GM18499 (cell line): ENCODE measurements at regions not wholly inside any gene's neighbourhood (a gene's known extent, or its start where the extent isn't known, plus 50 kb on each side); places are given as distances from the start of the nearest gene placed in this dataset.
"Not testable (repeated sequence)": the region's sequence is repeated elsewhere in the genome, so short reads cannot be mapped to it uniquely, and the experiment has no call there.

ENCODE experiments used
- ATAC-seq: cut with Tn5 transposase; IDR thresholded peaks from one replicate; pipeline ENCODE4 v1.9.1; 2021; ENCODE audit warnings: moderate number of reproducible peaks; ENCODE audit not compliant: insufficient read depth, unreplicated experiment

- no peak for ATAC-seq
These were observed 63.7 kb upstream of the SYT4 start for GRCh38 chr18:43341014-43341413.

GRCh38 chr18:43350176-43350575 is 72.9 kb upstream of the SYT4 start:
- ATAC-seq, result no peak

GRCh38 chr18:43364535-43364934 is 87.2 kb upstream of the SYT4 start:
- ATAC-seq, result no peak

DNA sequence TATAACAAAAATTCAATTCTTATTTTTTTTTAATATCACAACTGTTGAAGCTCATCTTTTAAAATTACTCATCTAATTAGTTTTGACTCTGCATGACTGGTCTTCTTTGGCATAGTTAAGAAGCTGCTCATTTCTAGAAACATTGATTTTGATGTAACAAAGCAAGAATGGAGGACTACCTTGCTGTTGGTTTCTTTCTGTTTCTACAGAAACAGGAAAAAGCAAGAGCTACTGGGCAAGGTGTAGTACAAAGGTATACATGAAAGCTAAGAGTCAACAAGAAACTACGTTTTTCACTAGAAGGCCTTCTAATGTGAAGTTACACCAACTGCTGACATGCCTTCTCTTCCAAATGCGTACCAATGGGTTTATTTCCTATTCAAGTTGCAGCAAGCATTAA is 90.6 kb upstream of the SYT4 start:
- no peak for ATAC-seq

DNA sequence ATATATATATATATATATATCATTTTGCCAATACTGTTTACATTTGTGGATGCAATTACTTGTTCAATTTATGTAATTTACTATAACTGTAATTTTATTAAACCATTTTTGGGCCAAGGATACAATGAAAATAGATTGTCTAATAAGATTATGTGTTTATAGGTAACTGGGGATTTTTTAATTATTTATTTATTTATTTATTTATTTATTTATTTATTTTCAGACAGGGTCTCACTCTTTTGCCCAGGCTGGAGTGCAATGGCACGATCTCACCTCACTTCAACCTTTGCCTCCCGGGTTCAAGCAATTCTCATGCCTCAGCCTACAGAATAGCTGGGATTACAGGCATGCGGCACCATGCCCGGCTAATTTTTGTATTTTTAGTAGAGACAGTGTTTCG is 92.0 kb upstream of the SYT4 start:
- not testable (repeated sequence) for ATAC-seq

DNA sequence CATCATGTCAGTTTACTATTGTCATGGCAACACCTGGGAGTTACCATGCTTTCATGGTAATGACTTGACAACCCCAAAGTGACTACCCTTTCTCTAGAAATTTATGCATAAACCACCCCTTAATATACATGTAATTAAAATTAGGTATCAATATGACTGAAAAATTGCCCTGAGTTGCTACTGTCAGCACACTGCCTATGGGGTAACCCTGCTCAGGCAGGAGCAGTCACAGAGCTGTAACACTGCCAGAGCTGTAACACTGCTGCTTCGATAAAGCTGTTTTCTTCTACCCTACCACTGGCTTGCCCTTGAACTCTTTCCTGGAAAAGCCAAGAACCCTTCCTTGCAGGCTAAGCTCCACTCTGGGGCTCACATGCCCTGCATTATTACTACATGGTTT is 95.5 kb upstream of the SYT4 start:
- no peak for ATAC-seq

GRCh38 chr18:43380104-43380672 is 102.9 kb upstream of the SYT4 start:
- ATAC-seq, result no peak

DNA sequence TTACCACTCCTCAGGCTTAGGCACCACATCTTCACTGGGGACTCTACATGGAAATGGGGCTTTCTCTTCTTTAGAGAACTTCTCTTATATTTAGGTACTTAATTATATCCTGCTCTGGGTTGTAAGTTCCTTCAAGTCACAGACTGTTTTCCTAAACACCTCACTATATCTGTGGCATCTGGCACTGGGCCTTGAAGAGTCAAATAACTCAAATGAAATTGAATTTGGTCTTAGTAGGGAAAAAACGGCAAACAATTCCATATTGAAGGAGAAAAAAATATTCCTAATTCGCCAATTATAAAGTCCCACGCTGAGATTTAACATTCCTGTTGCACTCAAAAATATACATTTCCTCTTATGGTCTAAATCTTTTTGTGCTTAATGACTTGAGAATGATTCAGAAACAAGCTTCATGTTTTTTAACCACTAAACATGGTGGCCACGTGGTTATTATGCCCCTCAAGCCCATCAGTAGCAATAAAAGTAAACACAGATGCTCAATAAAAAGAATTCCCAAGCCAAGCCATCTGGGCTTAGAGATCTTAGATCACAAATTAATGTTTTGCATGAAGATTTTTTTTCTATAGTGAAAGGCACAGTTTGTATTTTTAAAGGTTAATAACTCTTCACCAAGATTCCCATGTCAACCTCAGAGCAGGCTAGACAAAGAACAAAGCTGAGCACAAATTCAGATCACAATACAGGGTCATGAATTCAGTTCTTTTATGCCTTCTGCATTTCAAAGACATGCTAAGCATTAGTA is 105.5 kb upstream of the SYT4 start:
- ATAC-seq, result no peak

GRCh38 chr18:43389163-43389562 is 111.9 kb upstream of the SYT4 start:
- ATAC-seq, result no peak

DNA sequence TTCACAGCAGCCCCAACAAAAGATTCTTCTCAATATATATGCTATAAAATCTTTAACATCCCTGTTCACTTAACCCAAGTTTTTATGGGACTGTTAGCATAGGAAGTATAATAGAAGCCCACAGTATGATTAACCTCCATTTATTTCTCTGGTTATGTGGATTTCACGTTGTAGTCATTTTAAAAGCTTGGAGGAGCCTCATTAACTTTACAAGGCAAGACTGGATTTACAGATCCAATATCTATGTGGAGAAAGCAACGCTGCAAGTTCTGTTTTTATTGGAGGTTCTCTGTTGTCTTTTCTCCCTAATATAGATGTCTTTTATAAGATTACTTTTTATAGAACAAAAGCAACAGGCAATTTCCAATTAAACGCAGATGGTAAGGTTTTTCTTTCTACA is 114.9 kb upstream of the SYT4 start:
- ATAC-seq, result no peak

DNA sequence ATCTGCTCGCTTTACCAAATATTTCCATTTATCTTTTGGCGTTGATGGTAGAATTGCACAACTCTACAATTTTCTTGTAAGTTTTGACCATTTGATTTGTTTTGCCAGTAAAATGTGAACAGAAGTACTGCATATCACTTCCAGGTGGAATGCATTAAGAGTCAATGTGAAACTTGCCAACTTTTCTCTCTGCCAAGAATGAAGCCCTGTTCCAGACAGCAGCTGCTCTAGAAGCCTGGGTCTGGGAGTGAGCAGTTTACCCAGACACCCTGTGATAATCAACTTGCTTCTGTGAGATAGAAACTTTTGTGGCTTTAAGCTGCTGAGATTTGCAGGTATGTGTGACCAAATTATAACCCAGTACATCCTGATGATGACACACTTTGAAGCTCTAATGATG is 115.9 kb upstream of the SYT4 start:
- ATAC-seq, result no peak

DNA sequence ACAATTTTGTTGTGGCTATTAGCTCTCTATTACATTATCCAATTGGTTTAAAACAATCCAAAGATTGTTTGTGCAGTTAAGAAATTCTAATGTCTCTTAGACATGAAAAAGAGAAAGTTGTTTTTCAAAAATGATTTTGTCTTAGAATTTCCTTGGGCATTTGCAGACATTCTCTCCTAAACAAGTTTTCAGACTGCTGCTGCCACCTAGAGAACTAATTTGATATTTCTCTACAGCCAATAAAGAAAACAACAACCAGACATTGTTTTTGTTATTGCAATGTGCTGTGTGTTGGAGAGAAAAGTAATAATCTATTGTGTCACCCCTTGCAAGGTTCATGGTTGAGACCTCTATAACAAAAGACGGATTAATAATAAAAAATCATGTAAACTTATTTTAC is 119.0 kb upstream of the SYT4 start:
- no peak for ATAC-seq

- no peak for ATAC-seq
These were observed 121.3 kb upstream of the SYT4 start for GRCh38 chr18:43398601-43399000.

DNA sequence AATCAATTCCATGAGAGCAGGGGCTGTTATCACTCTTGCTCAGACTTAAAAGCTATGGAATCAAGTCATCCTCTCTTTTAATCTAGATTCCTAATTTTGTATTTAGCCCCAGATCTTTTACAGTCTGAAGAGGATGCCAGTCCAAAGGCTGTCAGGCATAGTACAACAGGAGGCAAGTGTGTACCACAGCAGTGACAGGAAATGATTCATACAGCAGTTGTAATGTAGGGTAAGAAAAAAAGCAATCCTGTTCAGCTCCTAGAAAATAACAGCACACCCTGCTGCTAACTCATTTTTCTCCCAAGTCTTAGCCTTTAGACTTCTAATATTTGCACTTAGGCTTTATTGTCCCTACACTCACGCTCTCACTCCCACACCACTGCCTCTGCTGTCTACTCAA is 127.8 kb upstream of the SYT4 start:
- ATAC-seq, result no peak

- ATAC-seq, result no peak
These were observed 136.7 kb upstream of the SYT4 start for GRCh38 chr18:43414006-43414405.

DNA sequence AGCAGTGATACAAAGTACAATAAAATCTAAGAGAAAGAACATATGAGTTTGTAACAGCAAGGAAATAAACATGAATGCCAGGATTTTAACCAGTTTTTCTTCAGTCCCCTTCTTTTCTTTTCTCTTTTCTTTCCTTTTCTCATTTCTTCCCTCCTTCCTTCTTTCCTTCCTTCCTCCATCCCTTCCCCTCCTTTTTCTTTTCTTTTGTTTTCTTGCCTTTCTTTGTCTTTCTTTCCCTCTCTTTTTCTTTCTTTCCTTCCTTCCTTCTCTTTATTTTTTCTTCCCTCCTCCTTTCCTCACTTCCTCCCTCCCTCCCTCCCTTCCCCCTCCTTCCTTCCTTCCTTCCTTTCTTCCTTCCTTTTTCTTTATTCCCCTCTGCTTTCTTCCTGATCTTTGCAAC is 142.8 kb upstream of the SYT4 start:
- no peak for ATAC-seq

- no peak for ATAC-seq
These were observed 143.7 kb upstream of the SYT4 start for GRCh38 chr18:43420950-43421349.

GRCh38 chr18:43422518-43422917 is 145.2 kb upstream of the SYT4 start:
- ATAC-seq, result no peak

DNA sequence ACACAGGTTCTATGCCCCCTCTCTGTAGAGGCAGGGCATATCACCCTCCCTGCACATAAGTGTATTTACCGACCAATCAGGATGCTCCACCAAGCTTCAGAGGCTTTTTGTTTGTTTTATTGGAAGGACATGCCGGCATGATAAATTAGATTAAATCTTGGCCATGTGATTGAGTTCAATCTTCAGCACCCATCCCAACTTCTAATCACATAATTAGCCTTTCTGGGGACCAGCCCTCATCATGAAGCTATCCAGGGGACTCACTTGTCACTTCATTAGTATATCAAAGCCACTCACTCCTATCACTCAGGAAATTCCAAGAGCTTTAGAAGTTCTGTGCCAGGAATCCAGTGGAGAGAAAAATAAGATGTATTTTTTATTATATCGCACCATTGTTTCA is 158.6 kb upstream of the SYT4 start:
- ATAC-seq, result no peak

- no peak for ATAC-seq
These were observed 164.8 kb upstream of the SYT4 start for GRCh38 chr18:43442131-43442530.

- no peak for ATAC-seq
These were observed 165.3 kb upstream of the SYT4 start for GRCh38 chr18:43442571-43442970.

DNA sequence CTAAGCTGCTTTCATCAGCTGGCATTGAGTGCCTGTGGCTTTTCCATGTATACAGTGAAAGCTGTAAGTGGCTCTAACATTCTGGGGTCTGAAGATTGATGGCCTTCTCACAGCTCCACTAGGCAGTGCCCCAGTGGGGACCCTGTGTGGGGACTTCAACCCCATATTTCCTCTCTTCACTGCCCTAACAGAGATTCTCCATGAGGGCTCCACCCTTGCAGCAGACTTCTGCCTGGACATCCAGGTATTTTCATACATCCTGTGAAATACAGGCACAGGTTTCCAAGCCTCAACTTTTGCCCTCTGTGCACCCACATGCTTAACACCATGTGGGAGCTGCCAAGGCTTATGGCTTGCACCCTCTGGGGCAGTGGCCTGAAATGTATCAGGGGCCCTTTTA is 188.2 kb upstream of the SYT4 start:
- no peak for ATAC-seq
